ENCODE measurements at regions not wholly inside any gene's neighbourhood (a gene's known extent, or its start where the extent isn't known, plus 50 kb on each side); places are given as distances from the start of the nearest gene placed in this dataset.

DNA sequence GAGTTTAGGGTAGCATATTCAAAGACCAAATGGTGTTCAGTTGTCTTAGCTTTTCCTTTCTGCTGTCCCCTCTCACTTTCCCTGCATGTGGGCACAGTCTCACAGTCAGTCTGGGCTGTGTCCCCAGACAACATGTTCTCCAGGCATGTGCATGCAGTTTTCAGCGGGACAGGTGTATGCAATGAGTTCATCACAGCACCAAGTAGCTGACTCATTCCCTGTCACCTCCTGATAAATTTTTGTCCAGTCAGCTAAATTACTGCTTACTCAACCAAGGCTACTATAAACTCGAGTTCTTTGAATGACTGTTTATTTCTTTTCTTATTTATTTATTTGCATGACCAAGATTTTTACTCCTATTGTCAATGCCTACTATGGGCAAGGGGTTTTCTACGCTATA is 148.8 kb upstream of the CDH19 start:
- DNase-seq (ENCODE audit: low spot score in 2 of 2) (no peak), ATAC-seq (no peak)
- Mint-ChIP-seq H3K27ac (no peak overlapping the region), H3K9me3 (peaks cover 4 to 11% of the 10 kb centered on the region in 2 donors), H3K36me3 (no peaks in the 10 kb centered on the region)

DNA sequence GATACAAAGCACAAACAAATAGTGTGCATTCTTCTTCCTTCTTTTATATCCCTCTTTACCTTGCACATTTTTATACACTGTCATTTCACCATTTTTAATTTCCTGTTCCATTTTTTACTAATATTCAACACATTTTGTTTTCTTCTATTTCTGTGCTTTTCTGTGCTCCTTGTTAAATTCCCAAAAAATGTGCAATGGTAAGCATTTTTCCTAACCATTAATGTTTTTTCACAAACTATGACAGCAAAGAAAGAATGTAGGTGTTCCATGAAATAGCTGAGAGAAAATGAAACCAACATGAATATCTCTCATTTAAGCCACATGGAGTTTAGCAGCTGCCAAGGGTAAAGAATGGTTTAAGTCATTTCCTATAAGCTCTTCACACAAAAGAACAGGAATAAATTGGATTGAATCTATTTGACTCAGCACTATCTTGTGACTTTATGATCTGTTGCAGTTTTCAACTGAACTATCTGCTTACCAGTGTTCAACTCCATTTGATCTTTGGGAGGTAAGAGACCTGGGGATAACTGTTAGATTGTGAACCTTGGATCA is 145.7 kb upstream of the CDH19 start:
- Mint-ChIP-seq H3K36me3 (peaks cover 0 to under 1% of the 10 kb centered on the region in 2 donors), H3K27ac (no peak overlapping the region), H3K9me3 (peaks cover 4% of the 10 kb centered on the region in 2 donors)
- no peak for ATAC-seq
- DNase-seq (ENCODE audit: low spot score in 2 of 2): no peak

DNA sequence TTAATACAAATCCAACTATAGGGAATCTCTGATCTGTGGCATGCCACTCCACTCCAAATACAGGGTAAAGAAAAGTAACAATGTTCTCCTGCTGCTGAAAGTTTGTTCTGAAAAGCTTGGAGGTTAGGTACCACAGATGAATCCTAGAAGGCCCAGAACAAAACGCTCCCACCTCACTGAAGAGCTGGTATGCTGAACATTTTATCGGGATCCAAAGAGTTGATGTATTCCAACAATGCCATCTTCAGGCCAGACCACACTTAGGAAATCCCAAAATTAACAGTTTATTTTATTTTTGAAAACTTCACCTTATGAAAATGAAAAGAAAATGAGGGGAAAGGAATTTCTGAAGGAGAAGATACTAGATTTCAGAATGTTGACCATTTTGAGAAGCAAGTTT is 145.1 kb upstream of the CDH19 start:
- H3K9me3 Mint-ChIP-seq: peaks cover 8 to 9% of the 10 kb centered on the region in 2 donors
- DNase-seq (ENCODE audit: low spot score in 2 of 2): no peak
- no peak overlapping the region for H3K27ac Mint-ChIP-seq
- peaks cover 0 to 5% of the 10 kb centered on the region in 2 donors for H3K36me3 Mint-ChIP-seq
- no peak for ATAC-seq

DNA sequence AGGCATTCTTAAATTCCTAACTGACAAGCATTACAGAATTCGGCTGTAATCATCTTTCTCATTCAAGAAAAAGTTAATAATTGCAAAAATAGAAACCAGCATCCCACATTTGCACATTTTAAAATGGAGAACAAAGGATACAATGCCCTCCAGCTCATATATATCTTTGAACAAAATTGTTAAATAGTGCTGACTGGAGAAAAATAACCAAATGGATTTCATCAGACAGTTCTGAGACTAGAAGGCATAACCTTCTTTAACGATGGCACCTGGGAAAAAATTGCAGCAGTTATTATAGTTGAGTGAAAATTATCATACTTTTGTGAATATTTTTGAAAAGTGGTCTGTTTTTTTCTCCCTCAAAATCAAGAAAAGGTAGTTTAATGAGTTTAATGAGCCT is 138.9 kb upstream of the CDH19 start:
- no peak for ATAC-seq
- no peak overlapping the region for H3K27ac Mint-ChIP-seq
- H3K36me3 Mint-ChIP-seq: peaks cover 0 to 9% of the 10 kb centered on the region in 2 donors
- DNase-seq (ENCODE audit: low spot score in 2 of 2): no peak
- peaks cover 16 to 19% of the 10 kb centered on the region in 2 donors for H3K9me3 Mint-ChIP-seq

DNA sequence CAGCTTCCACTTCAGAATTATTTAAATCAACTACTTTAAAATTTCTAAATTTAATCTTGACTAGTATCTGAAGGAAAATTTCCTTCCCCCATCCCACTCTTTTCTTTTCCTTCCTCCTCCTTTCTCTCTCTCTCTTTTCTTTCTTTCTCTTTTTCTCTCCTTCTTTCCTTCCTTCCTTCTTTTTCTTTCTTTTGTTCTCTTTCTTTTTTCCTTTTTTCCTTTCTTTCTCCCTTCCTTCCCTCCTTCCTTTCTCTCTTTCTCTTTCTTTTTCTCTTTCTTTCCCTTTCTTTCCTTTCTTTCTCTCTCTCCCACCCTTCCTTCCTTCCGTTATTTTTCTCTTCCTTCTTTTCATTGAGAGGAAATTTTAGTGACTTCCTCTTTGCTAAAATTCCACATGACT is 132.0 kb upstream of the CDH19 start:
- no peak for DNase-seq (ENCODE audit: low spot score in 2 of 2)
- Mint-ChIP-seq H3K9me3 (peaks cover 11 to 13% of the 10 kb centered on the region in 2 donors), H3K27ac (no peak overlapping the region), H3K36me3 (no peaks in the 10 kb centered on the region)
- no peak for ATAC-seq

DNA sequence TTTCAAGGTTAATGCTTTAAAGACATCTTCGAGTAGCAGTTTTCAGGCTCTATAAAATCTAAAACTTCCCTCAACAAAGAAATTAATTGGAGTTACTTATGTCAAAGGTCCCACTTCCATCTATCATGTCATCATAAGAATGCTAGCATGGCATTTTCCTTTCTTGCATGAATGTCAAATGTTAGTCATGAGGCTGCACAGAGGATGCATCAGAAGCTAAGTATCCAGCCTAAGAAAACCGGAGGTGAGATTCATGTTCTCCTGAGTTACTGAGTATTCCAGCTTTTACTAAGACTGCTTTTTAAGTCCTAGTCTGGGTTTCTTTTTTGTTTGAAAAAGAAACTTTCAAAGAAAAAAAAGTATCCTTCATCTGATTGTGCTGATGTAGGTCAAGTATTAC is 130.6 kb upstream of the CDH19 start:
- ATAC-seq (no peak), DNase-seq (ENCODE audit: low spot score in 2 of 2) (no peak)
- no peak overlapping the region for H3K27ac Mint-ChIP-seq
- H3K36me3 Mint-ChIP-seq: no peaks in the 10 kb centered on the region
- H3K9me3 Mint-ChIP-seq: peaks cover 6 to 13% of the 10 kb centered on the region in 2 donors

DNA sequence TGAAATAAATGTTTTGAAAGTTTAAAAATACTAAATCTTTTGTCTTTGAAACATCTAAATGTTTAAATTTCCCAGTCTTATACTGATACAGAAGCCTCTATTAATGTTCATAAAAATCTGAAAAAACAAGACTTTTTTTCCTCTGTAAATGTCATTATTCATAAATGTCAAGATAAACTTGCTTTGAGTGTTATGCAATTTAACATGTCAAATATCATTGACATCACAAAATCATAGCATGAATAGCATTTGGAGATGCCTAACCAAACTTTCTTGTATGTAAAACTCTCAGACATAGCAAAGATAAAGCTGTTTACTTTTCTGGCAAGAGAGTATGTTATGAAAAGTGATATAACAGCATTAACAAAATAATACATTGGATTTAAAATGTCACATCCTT is 128.0 kb upstream of the CDH19 start:
- ATAC-seq (no peak), DNase-seq (ENCODE audit: low spot score in 2 of 2) (no peak)
- Mint-ChIP-seq H3K36me3 (no peaks in the 10 kb centered on the region), H3K27ac (no peak overlapping the region), H3K9me3 (peaks cover 6 to 13% of the 10 kb centered on the region in 2 donors)

DNA sequence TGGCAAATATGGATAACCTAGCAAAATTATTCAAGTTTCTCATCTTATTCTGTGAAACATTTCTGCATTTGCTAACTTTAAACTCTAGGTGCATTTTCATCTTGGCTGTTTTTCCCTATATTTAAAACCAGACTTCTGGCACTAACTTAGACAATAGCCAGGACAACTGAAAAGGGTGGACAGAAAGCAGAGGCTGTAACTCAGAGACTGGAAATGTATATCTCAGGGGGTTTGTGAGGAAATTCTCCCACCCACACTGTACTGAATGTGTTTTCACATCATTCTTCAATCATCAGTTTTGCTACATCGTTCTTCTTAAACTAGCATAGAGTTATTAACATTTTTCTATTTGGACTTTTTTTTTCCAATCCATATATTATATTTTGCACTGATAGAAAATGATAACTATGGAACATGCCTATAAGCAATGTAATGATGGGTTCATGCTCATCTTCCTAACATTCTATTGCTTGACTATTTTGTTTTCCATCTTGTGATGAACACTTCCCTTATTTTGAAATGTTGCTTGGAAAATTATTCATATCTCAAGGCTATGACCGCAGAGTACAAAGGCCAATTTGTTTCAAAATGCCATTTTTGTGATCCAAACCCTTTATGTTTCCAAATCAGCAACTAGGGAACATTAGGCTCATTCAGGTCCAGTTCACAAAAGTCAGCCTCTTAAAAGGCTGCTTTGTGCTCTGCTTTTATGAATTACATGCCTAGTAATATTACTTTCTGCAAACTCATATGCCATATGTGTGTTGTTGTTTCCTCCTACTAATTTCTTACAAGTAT is 125.8 kb upstream of the CDH19 start:
- no peak for DNase-seq (ENCODE audit: low spot score in 2 of 2)
- H3K36me3 Mint-ChIP-seq: no peaks in the 10 kb centered on the region
- no peak overlapping the region for H3K27ac Mint-ChIP-seq
- ATAC-seq: no peak
- H3K9me3 Mint-ChIP-seq: peaks cover 0 to 7% of the 10 kb centered on the region in 2 donors

DNA sequence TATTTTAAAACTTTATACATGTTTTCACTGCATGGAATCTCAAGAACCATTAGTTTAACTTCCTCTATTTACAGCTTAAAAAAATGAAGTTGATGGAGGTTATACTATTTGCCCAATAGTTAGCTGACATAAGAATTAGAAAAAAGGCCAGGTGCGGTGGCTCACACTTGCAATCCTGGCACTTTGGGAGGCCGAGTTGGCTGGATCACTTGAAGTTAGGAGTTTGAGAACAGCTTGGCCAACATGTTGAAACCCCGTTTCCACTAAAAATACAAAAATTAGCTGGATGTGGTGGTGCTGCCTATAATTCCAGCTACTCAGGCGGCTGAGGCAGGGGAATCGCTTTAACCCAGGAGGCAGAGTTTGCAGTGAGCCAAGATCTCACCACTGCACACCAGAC is 125.1 kb upstream of the CDH19 start:
- H3K36me3 Mint-ChIP-seq: no peaks in the 10 kb centered on the region
- peaks cover 3 to 4% of the 10 kb centered on the region in 2 donors for H3K9me3 Mint-ChIP-seq
- no peak overlapping the region for H3K27ac Mint-ChIP-seq
- ATAC-seq (no peak), DNase-seq (ENCODE audit: low spot score in 2 of 2) (no peak)

DNA sequence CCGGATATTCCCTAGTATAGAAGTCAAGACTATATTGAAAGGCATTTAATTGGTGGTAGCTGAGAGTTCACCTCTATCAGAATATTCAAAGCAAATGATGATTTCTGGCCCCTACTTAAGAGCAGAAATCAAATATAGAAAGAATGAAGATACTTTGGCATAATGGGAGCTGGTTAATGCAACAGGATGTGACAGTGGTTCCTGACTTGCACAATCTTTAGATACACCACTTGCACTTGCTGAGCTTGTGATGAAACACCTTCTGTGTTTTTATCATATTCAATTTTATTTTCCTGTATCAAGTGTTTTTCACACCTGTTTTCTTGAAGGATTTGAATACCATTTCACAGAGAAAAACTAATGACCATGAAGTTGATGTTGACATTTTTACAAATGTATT is 124.1 kb upstream of the CDH19 start:
- Mint-ChIP-seq H3K27ac (no peak overlapping the region), H3K36me3 (no peaks in the 10 kb centered on the region), H3K9me3 (peaks cover 3 to 4% of the 10 kb centered on the region in 2 donors)
- DNase-seq (ENCODE audit: low spot score in 2 of 2) (no peak), ATAC-seq (no peak)

DNA sequence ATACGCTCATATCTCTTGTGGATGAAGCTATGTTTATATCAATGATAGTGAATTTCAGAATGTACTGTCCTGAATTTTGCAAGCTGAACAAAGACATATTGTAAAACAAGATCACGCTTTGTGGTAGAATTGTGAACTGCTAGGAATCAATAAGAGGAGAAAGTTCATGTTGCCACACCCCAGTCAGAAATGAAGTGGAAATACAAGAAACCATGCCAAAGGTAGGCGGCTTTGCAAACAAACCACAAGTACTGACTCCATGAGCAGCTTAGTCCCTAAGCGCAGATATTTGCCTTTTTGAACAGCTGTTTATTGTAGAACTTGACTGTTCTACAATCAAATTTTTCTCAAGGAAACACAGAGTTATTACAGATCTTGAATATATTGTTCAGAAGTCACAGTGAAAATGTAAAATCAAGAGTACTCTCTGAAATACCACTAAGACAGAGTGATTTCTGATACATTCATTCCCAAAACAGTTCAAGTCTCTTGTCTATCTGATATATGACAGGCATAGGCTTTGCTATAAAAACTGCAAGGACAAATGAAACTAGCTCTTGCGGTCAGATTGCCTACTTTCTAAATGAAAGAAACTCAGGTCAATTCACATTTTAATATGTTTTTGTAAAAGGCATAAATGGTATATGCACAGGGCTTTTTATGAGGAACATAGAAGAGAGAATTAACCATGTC is 120.9 kb upstream of the CDH19 start:
- no peak overlapping the region for H3K27ac Mint-ChIP-seq
- DNase-seq (ENCODE audit: low spot score in 2 of 2) (no peak), ATAC-seq (no peak)
- peaks cover 4 to 6% of the 10 kb centered on the region in 2 donors for H3K9me3 Mint-ChIP-seq
- H3K36me3 Mint-ChIP-seq: no peaks in the 10 kb centered on the region

DNA sequence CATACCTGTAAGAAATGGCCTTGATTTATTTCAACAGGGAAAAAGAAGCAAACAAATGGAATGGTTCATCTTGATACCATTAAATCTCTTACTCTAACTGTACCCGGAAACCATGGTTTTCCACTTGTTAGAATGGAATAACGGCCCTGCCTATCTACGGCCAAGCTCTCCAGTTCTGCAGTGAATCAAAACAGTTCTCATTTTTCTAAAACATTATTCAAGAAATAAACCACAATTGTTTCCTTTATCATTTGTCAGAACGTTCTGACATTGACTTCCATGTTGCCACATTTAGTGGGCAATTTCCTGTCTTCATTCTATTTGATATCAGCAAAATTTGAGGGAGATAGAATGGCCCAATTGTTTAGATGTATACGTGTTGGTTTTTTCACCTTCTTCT is 118.8 kb upstream of the CDH19 start:
- peaks cover 4 to 6% of the 10 kb centered on the region in 2 donors for H3K9me3 Mint-ChIP-seq
- no peaks in the 10 kb centered on the region for H3K36me3 Mint-ChIP-seq
- H3K27ac Mint-ChIP-seq: no peak overlapping the region

DNA sequence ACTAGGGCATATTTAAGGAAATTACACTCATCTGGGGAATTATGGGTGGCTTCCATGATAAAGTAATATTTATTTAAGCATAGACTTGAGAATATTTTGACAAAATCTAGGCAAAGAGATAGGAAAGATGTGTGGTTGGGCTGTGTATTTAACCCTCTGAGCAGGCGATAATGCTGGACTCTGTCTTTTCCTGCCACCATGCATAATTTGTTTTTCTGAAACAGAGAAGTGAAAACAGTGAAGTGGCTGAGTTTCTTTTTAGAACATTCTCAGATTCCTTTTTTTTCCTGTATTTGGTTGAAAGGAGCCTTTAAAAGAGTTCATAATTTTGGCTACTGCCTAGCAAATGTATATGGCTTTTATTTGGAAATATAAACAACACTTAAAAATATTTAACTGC is 104.8 kb upstream of the CDH19 start:
- no peak for ATAC-seq
- H3K27ac Mint-ChIP-seq: no peak overlapping the region
- H3K9me3 Mint-ChIP-seq: peaks cover 0 to 6% of the 10 kb centered on the region in 2 donors
- DNase-seq (ENCODE audit: low spot score in 2 of 2): no peak
- no peaks in the 10 kb centered on the region for H3K36me3 Mint-ChIP-seq

More for the DNA sequence above, 118.8 kb upstream of the CDH19 start:
- DNase-seq (ENCODE audit: low spot score in 2 of 2): no peak
- ATAC-seq: no peak

DNA sequence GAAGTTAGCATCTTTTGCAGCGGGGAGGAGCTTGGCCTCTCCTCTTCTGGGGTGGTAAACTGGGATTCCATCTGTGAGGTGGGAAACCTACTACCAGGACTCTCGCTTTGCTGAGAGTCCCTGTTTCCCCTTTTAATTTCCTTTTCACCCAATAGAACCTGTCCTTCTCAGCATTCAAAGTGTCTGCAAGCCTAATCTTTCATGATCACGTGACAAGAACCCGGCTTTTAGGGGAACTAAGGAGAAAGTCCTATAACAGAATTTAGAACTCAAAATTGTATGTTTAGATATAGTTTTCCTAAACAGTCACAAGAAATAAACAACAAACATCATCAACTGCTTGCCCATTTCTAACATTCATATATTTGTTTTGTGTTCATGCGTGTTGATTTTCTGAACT is 103.6 kb upstream of the CDH19 start:
- no peak for ATAC-seq
- Mint-ChIP-seq H3K9me3 (peaks cover 0 to 6% of the 10 kb centered on the region in 2 donors), H3K27ac (no peak overlapping the region), H3K36me3 (no peaks in the 10 kb centered on the region)
- no peak for DNase-seq (ENCODE audit: low spot score in 2 of 2)

DNA sequence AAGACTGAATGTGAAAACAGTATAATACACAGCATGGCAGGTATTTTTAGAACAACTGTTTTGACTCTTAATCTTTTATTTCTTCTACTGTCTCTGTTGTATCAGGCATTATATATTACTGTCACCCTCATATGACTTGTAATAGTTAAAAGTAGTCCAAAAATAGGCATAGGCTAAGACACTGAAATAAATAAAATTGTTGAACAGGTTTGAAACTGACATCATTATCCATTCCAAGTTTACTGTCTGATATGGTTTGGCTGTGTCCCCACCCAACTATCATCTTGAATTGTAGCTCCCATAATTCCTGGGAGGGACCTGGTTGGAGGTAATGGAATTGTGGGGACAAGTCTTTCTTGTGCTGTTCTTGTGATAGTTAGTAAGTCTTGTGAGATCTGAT is 91.4 kb upstream of the CDH19 start:
- ATAC-seq (no peak), DNase-seq (ENCODE audit: low spot score in 2 of 2) (no peak)
- H3K9me3 Mint-ChIP-seq: peaks cover 5 to 11% of the 10 kb centered on the region in 2 donors
- no peak overlapping the region for H3K27ac Mint-ChIP-seq
- H3K36me3 Mint-ChIP-seq: no peaks in the 10 kb centered on the region

DNA sequence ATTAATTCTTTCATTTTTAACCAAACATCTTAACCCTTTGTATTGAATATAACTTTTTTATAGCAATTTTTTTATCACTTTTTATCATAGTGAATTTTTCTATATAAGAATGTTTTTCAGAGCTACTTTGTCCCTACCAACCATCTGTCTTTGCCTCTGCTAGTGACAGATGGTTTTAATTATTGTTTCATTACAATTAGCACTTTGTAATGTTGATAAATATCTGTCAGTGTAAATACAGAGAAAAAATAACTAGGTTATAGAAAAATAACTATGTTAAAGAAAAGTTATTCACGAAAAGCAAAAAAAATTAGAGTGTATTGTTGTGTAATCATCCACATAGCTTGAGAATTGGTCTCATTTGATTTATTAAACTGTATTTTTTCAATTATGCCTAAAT is 91.0 kb upstream of the CDH19 start:
- no peak overlapping the region for H3K27ac Mint-ChIP-seq
- H3K36me3 Mint-ChIP-seq: no peaks in the 10 kb centered on the region
- H3K9me3 Mint-ChIP-seq: peaks cover 5 to 11% of the 10 kb centered on the region in 2 donors
- DNase-seq (ENCODE audit: low spot score in 2 of 2) (no peak), ATAC-seq (no peak)

DNA sequence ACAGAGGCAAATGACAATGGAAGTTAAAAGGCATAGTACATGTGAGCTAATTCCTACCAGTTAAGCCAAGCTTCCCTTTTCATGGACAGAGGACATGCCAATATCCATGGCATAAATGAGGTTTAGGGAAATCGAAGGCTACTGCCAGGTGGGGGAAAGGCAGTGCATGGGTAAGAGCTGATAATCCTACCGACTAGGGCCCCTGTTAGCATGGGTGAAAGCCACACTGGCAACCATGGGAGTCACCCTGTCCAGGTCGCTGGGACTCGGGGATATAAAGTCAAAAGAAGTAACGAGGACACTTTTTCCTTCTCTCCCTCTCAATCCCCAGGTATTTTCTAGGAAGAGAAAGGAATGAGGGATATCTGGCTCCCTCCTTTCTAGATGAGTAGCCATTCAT is 83.7 kb upstream of the CDH19 start:
- no peak for ATAC-seq

More for the DNA sequence above, 83.7 kb upstream of the CDH19 start:
- no peak for DNase-seq (ENCODE audit: low spot score in 2 of 2)
- Mint-ChIP-seq H3K9me3 (peaks cover 0 to 10% of the 10 kb centered on the region in 2 donors), H3K36me3 (peaks cover 0 to 7% of the 10 kb centered on the region in 2 donors), H3K27ac (no peak overlapping the region)

Data from activated naive CD4-positive, alpha-beta T cell treated with anti-CD3 and anti-CD28 coated beads, Interleukin-2, amount 50 U/mL, for 72 hours (primary cell).